ENCODE measurements at regions not wholly inside any gene's neighbourhood (a gene's known extent, or its start where the extent isn't known, plus 50 kb on each side); places are given as distances from the start of the nearest gene placed in this dataset.
"Not testable (repeated sequence)": the region's sequence is repeated elsewhere in the genome, so short reads cannot be mapped to it uniquely, and the experiment has no call there.

GRCh38 chr20:29320216-29320949 lies 1937.1 kb upstream of the DEFB115 start:
- DNase-seq: not testable (repeated sequence)

GRCh38 chr20:29323631-29324515 lies 1933.6 kb upstream of the DEFB115 start:
- DNase-seq: not testable (repeated sequence)

GRCh38 chr20:29324516-29325303 lies 1932.8 kb upstream of the DEFB115 start:
- not testable (repeated sequence) for DNase-seq

GRCh38 chr20:29325304-29325640 lies 1932.2 kb upstream of the DEFB115 start:
- DNase-seq: no peak

GRCh38 chr20:29325781-29326180 lies 1931.7 kb upstream of the DEFB115 start:
- DNase-seq: not testable (repeated sequence)

- no peak for DNase-seq
These were observed 1930.9 kb upstream of the DEFB115 start for GRCh38 chr20:29326376-29327070.

- peak; percentile 26 for DNase-seq
These were observed 1929.7 kb upstream of the DEFB115 start for GRCh38 chr20:29327600-29328420.

GRCh38 chr20:29330429-29331115 lies 1926.9 kb upstream of the DEFB115 start:
- not testable (repeated sequence) for DNase-seq

GRCh38 chr20:29349836-29350235 lies 1907.6 kb upstream of the DEFB115 start:
- DNase-seq: no peak

GRCh38 chr20:29375937-29376336 lies 1881.5 kb upstream of the DEFB115 start:
- DNase-seq: not testable (repeated sequence)

GRCh38 chr20:29392853-29393252 lies 1864.6 kb upstream of the DEFB115 start:
- DNase-seq: not testable (repeated sequence)

GRCh38 chr20:29408034-29408695 lies 1849.3 kb upstream of the DEFB115 start:
- no peak for DNase-seq

- DNase-seq: not testable (repeated sequence)
These were observed 1848.8 kb upstream of the DEFB115 start for GRCh38 chr20:29408707-29409106.

GRCh38 chr20:29409160-29409689 lies 1848.2 kb upstream of the DEFB115 start:
- not testable (repeated sequence) for DNase-seq

- no peak for DNase-seq
These were observed 1847.3 kb upstream of the DEFB115 start for GRCh38 chr20:29409833-29410805.

- DNase-seq: no peak
These were observed 1846.5 kb upstream of the DEFB115 start for GRCh38 chr20:29410806-29411457.

GRCh38 chr20:29411458-29411820 lies 1846.0 kb upstream of the DEFB115 start:
- not testable (repeated sequence) for DNase-seq

GRCh38 chr20:29419378-29419777 lies 1838.1 kb upstream of the DEFB115 start:
- no peak for DNase-seq
